Activated CD4-positive, alpha-beta T cell treated with anti-CD3 and anti-CD28 coated beads, Interleukin-2, amount 10 ng/mL, durations not matched to agents 24 days and 14 days (primary cell): ENCODE measurements at regions not wholly inside any gene's neighbourhood (a gene's known extent, or its start where the extent isn't known, plus 50 kb on each side); places are given as distances from the start of the nearest gene placed in this dataset.

Experiments used
- DNase-seq: peaks from one replicate; pipeline ENCODE4 v3.0.0; 2022
- H3K27ac Mint-ChIP-seq: one replicate; pipeline ENCODE4 v1.8.0; 2022; ENCODE audit warnings: mild to moderate bottlenecking, mixed read lengths
- H3K27me3 Mint-ChIP-seq: one replicate; pipeline ENCODE4 v1.8.0; 2022; ENCODE audit warnings: mixed read lengths
- H3K36me3 Mint-ChIP-seq: one replicate; pipeline ENCODE4 v1.8.0; 2022; ENCODE audit warnings: low read depth, mild to moderate bottlenecking, mixed read lengths
- H3K4me1 Mint-ChIP-seq: one replicate; pipeline ENCODE4 v1.8.0; 2021; ENCODE audit warnings: mixed read lengths
- H3K4me3 Mint-ChIP-seq: one replicate; pipeline ENCODE4 v1.8.0; 2022; ENCODE audit warnings: mild to moderate bottlenecking, moderate library complexity, mixed read lengths
- H3K9me3 Mint-ChIP-seq: one replicate; pipeline ENCODE4 v1.8.0; 2021; ENCODE audit warnings: mixed read lengths
- intact Hi-C: fragments of 100-400 bp; cut with micrococcal nuclease; formaldehyde crosslinking; loops from one replicate; pipeline ENCODE4 v1.15.1; 2023

GRCh38 chr4:181234951-181235680 is 1008.1 kb upstream of the TENM3 start:
- no peaks in the 10 kb centered on the region for H3K27me3 Mint-ChIP-seq
- no peak overlapping the region for H3K4me3 Mint-ChIP-seq
- H3K4me1 Mint-ChIP-seq = no peaks in the 10 kb centered on the region
- no peak for DNase-seq
- no peaks in the 10 kb centered on the region for H3K9me3 Mint-ChIP-seq
- H3K36me3 Mint-ChIP-seq = no peaks in the 10 kb centered on the region
- H3K27ac Mint-ChIP-seq = no peak overlapping the region
- intact Hi-C loops = no loop called here

GRCh38 chr4:181245326-181245725 is 997.9 kb upstream of the TENM3 start:
- no peak for DNase-seq
- Mint-ChIP-seq H3K4me1 (no peaks in the 10 kb centered on the region), H3K27me3 (no peaks in the 10 kb centered on the region), H3K4me3 (no peak overlapping the region), H3K27ac (no peak overlapping the region), H3K36me3 (no peaks in the 10 kb centered on the region), H3K9me3 (no peaks in the 10 kb centered on the region)
- intact Hi-C loops = no loop called here

GRCh38 chr4:181249031-181249430 is 994.2 kb upstream of the TENM3 start:
- Mint-ChIP-seq H3K27me3 (no peaks in the 10 kb centered on the region), H3K4me3 (no peak overlapping the region), H3K27ac (no peak overlapping the region), H3K4me1 (no peaks in the 10 kb centered on the region), H3K9me3 (peaks cover 4% of the 10 kb centered on the region), H3K36me3 (no peaks in the 10 kb centered on the region)
- DNase-seq = no peak
- intact Hi-C loops = no loop called here

- Mint-ChIP-seq H3K4me1 (no peaks in the 10 kb centered on the region), H3K9me3 (peaks cover 10% of the 10 kb centered on the region), H3K36me3 (no peaks in the 10 kb centered on the region), H3K27ac (no peak overlapping the region), H3K4me3 (no peak overlapping the region), H3K27me3 (no peaks in the 10 kb centered on the region)
- no peak for DNase-seq
- intact Hi-C loops = no loop called here
Measured at GRCh38 chr4:181254771-181255170, 988.4 kb upstream of the TENM3 start.

GRCh38 chr4:181258569-181258968 is 984.6 kb upstream of the TENM3 start:
- DNase-seq = no peak
- intact Hi-C loops = no loop called here
- H3K27ac Mint-ChIP-seq = no peak overlapping the region
- peaks cover 6% of the 10 kb centered on the region for H3K9me3 Mint-ChIP-seq
- no peaks in the 10 kb centered on the region for H3K27me3 Mint-ChIP-seq
- no peak overlapping the region for H3K4me3 Mint-ChIP-seq
- no peaks in the 10 kb centered on the region for H3K36me3 Mint-ChIP-seq
- H3K4me1 Mint-ChIP-seq = no peaks in the 10 kb centered on the region

- H3K9me3 Mint-ChIP-seq = peaks cover 6% of the 10 kb centered on the region
Measured at GRCh38 chr4:181259081-181259709, 984.0 kb upstream of the TENM3 start.

GRCh38 chr4:181261279-181261678 is 981.9 kb upstream of the TENM3 start:
- Mint-ChIP-seq H3K9me3 (peaks cover 6% of the 10 kb centered on the region), H3K36me3 (no peaks in the 10 kb centered on the region), H3K4me3 (no peak overlapping the region), H3K27ac (no peak overlapping the region), H3K4me1 (no peaks in the 10 kb centered on the region), H3K27me3 (no peaks in the 10 kb centered on the region)
- intact Hi-C loops = no loop called here
- DNase-seq = no peak

More at GRCh38 chr4:181259081-181259709, 984.0 kb upstream of the TENM3 start:
- no peak overlapping the region for H3K4me3 Mint-ChIP-seq
- intact Hi-C loops = no loop called here
- no peaks in the 10 kb centered on the region for H3K27me3 Mint-ChIP-seq
- H3K36me3 Mint-ChIP-seq = no peaks in the 10 kb centered on the region
- no peak overlapping the region for H3K27ac Mint-ChIP-seq
- DNase-seq = no peak
- no peaks in the 10 kb centered on the region for H3K4me1 Mint-ChIP-seq

GRCh38 chr4:181264893-181265292 is 978.3 kb upstream of the TENM3 start:
- intact Hi-C loops = no loop called here
- no peak for DNase-seq
- H3K4me3 Mint-ChIP-seq = no peak overlapping the region
- H3K9me3 Mint-ChIP-seq = no peaks in the 10 kb centered on the region
- no peak overlapping the region for H3K27ac Mint-ChIP-seq
- no peaks in the 10 kb centered on the region for H3K27me3 Mint-ChIP-seq
- no peaks in the 10 kb centered on the region for H3K36me3 Mint-ChIP-seq
- H3K4me1 Mint-ChIP-seq = no peaks in the 10 kb centered on the region

- no peak overlapping the region for H3K4me3 Mint-ChIP-seq
- intact Hi-C loops = no loop called here
Measured at GRCh38 chr4:181265370-181265769, 977.8 kb upstream of the TENM3 start.

GRCh38 chr4:181271116-181271640 is 972.0 kb upstream of the TENM3 start:
- Mint-ChIP-seq H3K4me1 (no peaks in the 10 kb centered on the region), H3K36me3 (no peaks in the 10 kb centered on the region), H3K27ac (no peak overlapping the region), H3K27me3 (no peaks in the 10 kb centered on the region), H3K9me3 (no peaks in the 10 kb centered on the region), H3K4me3 (no peak overlapping the region)
- intact Hi-C loops = no loop called here
- no peak for DNase-seq

More at GRCh38 chr4:181265370-181265769, 977.8 kb upstream of the TENM3 start:
- Mint-ChIP-seq H3K36me3 (no peaks in the 10 kb centered on the region), H3K27ac (no peak overlapping the region), H3K27me3 (no peaks in the 10 kb centered on the region), H3K4me1 (no peaks in the 10 kb centered on the region), H3K9me3 (no peaks in the 10 kb centered on the region)
- DNase-seq = no peak

GRCh38 chr4:181272422-181272821 is 970.8 kb upstream of the TENM3 start:
- intact Hi-C loops = no loop called here
- Mint-ChIP-seq H3K4me3 (no peak overlapping the region), H3K27ac (no peak overlapping the region), H3K4me1 (no peaks in the 10 kb centered on the region), H3K27me3 (no peaks in the 10 kb centered on the region), H3K36me3 (no peaks in the 10 kb centered on the region), H3K9me3 (no peaks in the 10 kb centered on the region)
- DNase-seq = no peak

GRCh38 chr4:181278941-181279340 is 964.3 kb upstream of the TENM3 start:
- H3K27ac Mint-ChIP-seq = no peak overlapping the region
- no peak for DNase-seq
- H3K27me3 Mint-ChIP-seq = no peaks in the 10 kb centered on the region
- H3K4me3 Mint-ChIP-seq = no peak overlapping the region
- no peaks in the 10 kb centered on the region for H3K9me3 Mint-ChIP-seq
- no peaks in the 10 kb centered on the region for H3K36me3 Mint-ChIP-seq
- no peaks in the 10 kb centered on the region for H3K4me1 Mint-ChIP-seq
- intact Hi-C loops = no loop called here

- Mint-ChIP-seq H3K9me3 (peaks cover 3% of the 10 kb centered on the region), H3K4me3 (no peak overlapping the region), H3K4me1 (no peaks in the 10 kb centered on the region), H3K36me3 (no peaks in the 10 kb centered on the region), H3K27ac (no peak overlapping the region), H3K27me3 (no peaks in the 10 kb centered on the region)
- no peak for DNase-seq
- intact Hi-C loops = no loop called here
Measured at GRCh38 chr4:181281451-181281850, 961.8 kb upstream of the TENM3 start.

- intact Hi-C loops = no loop called here
Measured at GRCh38 chr4:181289198-181289597, 954.0 kb upstream of the TENM3 start.

More at GRCh38 chr4:181289198-181289597, 954.0 kb upstream of the TENM3 start:
- Mint-ChIP-seq H3K4me1 (no peaks in the 10 kb centered on the region), H3K9me3 (peaks cover 3% of the 10 kb centered on the region), H3K36me3 (no peaks in the 10 kb centered on the region), H3K27me3 (no peaks in the 10 kb centered on the region), H3K4me3 (no peak overlapping the region), H3K27ac (no peak overlapping the region)
- no peak for DNase-seq
